GM13977 (cell line): ENCODE measurements at regions not wholly inside any gene's neighbourhood (a gene's known extent, or its start where the extent isn't known, plus 50 kb on each side); places are given as distances from the start of the nearest gene placed in this dataset.
"Not testable (repeated sequence)": the region's sequence is repeated elsewhere in the genome, so short reads cannot be mapped to it uniquely, and the experiment has no call there.

Source experiments
- DNase-seq: peaks from one replicate; pipeline ENCODE4 v3.0.0; 2012; ENCODE audit warnings: low spot score
- in situ Hi-C: fragments of 300-500 bp; cut with MboI; formaldehyde crosslinking; loops from one replicate; pipeline ENCODE4 v1.12.0; 2022; ENCODE audit warnings: low sequenced_read_pairs, low pct_unique_long_range_greater_than_20kb, mixed read lengths, inconsistent platforms; ENCODE audit not compliant: unreplicated experiment
- TF ChIP-seq, protein P1 (sequence below): IDR thresholded peaks from 2 replicates; pipeline ENCODE4 v1.5.1; 2012; ENCODE audit warnings: mild to moderate bottlenecking, control low read depth; ENCODE audit not compliant: insufficient read depth; ENCODE audit errors: extremely low read depth, missing control alignments

DNA sequence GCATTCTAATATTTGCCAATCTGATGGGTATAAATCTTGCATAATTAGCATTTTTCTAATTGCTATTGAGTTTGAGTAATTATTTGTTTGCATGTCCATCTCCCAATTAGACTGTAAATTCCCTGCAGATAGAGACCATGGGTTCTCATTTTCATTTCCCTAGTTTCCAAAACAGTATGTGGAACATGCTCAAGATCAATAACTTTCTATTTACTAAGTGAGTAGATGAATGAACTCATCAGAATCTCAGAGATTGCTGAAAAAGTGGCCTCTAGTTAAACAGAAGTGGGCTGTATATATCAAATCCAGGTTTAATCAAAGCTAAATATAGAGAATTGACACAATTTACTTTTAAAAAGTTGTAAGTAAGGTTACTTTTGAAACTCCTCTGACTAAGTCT is 138.0 kb upstream of the PGR start:
- no peak for DNase-seq
- in situ Hi-C loops: no loop called here
- TF ChIP-seq, protein P1, sequence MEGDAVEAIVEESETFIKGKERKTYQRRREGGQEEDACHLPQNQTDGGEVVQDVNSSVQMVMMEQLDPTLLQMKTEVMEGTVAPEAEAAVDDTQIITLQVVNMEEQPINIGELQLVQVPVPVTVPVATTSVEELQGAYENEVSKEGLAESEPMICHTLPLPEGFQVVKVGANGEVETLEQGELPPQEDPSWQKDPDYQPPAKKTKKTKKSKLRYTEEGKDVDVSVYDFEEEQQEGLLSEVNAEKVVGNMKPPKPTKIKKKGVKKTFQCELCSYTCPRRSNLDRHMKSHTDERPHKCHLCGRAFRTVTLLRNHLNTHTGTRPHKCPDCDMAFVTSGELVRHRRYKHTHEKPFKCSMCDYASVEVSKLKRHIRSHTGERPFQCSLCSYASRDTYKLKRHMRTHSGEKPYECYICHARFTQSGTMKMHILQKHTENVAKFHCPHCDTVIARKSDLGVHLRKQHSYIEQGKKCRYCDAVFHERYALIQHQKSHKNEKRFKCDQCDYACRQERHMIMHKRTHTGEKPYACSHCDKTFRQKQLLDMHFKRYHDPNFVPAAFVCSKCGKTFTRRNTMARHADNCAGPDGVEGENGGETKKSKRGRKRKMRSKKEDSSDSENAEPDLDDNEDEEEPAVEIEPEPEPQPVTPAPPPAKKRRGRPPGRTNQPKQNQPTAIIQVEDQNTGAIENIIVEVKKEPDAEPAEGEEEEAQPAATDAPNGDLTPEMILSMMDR: no peak

- no peak for DNase-seq
- TF ChIP-seq, protein P1: no peak
- in situ Hi-C loops: no loop called here
Observed at GRCh38 chr11:101264306-101264705, 134.7 kb upstream of the PGR start.

DNA sequence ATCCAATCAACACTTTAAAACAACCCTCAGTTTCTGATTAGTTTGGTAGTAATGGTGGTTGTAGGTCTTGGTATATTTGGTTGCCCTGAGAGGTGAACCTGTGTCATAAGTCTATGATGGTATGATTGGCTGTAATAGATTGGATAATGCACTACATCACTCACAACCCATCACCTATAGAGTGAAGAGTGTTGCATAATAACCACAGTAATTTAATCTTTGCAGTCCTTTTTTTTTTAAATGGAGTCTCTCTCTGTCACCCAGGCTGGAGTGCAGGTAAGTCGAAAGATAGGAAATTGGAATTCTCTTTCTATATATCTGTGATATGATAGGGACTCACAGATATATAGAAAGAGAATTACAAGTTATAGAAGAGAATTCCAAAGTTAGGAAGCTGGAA is 133.4 kb upstream of the PGR start:
- in situ Hi-C loops: no loop called here
- DNase-seq: no peak
- TF ChIP-seq, protein P1: no peak

- in situ Hi-C loops: no loop called here
- DNase-seq: no peak
- TF ChIP-seq, protein P1: no peak
Observed at GRCh38 chr11:101262258-101262657, 132.6 kb upstream of the PGR start.

DNA sequence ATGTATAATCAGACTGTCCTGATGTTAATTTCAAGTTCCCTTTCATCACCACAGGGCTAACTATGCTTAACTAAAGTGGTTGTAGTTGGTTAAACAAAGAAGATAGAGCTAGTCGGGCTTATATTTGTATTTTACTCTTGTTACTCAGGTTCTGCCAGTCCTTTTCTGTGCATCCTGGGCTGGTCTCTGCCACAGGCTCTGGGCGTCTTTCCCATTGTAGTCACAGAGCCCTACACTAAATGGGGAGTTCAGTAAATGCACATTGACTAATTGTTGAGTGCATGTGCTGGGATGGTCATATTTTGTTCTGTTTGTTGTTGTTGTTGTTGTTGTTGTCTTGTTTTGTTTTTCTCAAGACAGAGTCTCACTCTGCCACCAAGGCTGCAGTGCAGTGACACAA is 125.4 kb upstream of the PGR start:
- in situ Hi-C loops: no loop called here
- no peak for DNase-seq
- TF ChIP-seq, protein P1: no peak

DNA sequence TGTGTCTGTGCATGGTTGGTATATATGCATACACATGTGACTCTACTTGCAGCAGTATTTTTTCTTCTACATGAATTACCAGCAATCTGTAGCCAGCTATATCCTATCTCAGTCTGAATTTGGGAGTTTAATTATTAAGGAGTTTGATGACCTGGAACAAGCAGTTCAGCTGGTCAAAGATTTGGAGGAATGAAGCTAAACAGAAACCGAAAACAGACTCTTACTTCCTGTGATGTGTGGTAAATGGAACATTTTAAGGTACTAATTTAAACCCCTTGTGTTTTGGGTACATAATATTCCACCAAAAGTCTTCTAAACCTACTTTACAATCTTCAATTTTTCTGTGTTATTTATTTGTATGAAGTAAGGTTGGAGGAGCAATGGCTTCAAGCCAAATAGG is 124.4 kb upstream of the PGR start:
- in situ Hi-C loops: no loop called here
- TF ChIP-seq, protein P1: no peak
- no peak for DNase-seq

GRCh38 chr11:101245635-101246034 is 116.0 kb upstream of the PGR start:
- in situ Hi-C loops, DNase-seq: not testable (repeated sequence)

DNA sequence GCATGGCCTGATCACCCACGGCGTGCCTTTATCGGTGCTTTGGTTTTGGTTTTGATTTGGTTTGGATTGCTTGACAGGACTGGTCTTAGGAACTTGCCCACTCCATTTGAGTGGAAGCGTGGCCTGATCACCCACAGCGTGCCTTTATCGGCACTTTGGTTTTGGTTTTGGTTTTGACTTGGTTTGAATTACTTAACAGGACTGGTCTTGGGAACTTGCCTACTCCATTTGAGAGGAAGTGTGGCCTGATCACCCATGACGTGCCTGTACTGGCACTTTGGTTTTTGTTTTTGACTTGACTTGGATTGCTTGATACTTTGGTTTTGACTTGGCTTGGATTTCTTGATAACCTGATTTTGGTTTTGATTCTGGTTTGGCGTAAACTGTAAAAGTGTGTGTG is 115.5 kb upstream of the PGR start:
- in situ Hi-C loops, DNase-seq: not testable (repeated sequence)
